Gastrocnemius medialis (tissue), 4 donors: ENCODE measurements at regions not wholly inside any gene's neighbourhood (a gene's known extent, or its start where the extent isn't known, plus 50 kb on each side); places are given as distances from the start of the nearest gene placed in this dataset.
A peak's percentile ranks its signal among the peaks of the same experiment; 100 is the strongest.

Experiments used
- ATAC-seq, 2 donors: fragments of 150-250 bp; one replicate each; pipeline ENCODE4 v1.9.1; 2016
- DNase-seq, 2 donors: peaks; one replicate each; pipeline ENCODE4 v3.0.0-alpha.2; 2019
- H3K27ac ChIP-seq, 4 donors: fragments of 200-600 bp; sonication (generic); 1 replicate in 1 of 4; 2 replicates in 3 of 4; pipeline ENCODE4 v1.5.1; 2016 to 2018; ENCODE audit warnings: mild to moderate bottlenecking in 2 of 4, moderate library complexity in 1 of 4
- H3K27me3 ChIP-seq, 3 donors: fragments of 200-600 bp; sonication (generic) in 2 of 3; 1 replicate in 1 of 3; 2 replicates in 2 of 3; pipeline versions ENCODE4 v1.5.1 to v1.6.0; 2016 to 2019; ENCODE audit warnings: mild to moderate bottlenecking in 1 of 3, moderate library complexity in 1 of 3
- H3K36me3 ChIP-seq, 2 donors: fragments of 200-600 bp; sonication (generic) in 1 of 2; one replicate each; pipeline ENCODE4 v1.5.1; 2017 to 2018
- H3K4me1 ChIP-seq, 2 donors: fragments of 200-600 bp; sonication (generic) in 1 of 2; one replicate each; pipeline ENCODE4 v1.5.1; 2016 to 2017; ENCODE audit warnings: mild to moderate bottlenecking in 2 of 2
- H3K4me3 ChIP-seq, 4 donors: fragments of 200-600 bp; sonication (generic) in 3 of 4; 1 replicate in 1 of 4; 2 replicates in 3 of 4; pipeline ENCODE4 v1.5.1; 2016 to 2019; ENCODE audit warnings: mild to moderate bottlenecking in 2 of 4
- H3K9me3 ChIP-seq, 3 donors: fragments of 200-600 bp; sonication (generic) in 2 of 3; 1 replicate in 1 of 3; 2 replicates in 2 of 3; pipeline ENCODE4 v1.5.1; 2016 to 2019
- CTCF ChIP-seq, 5 experiments: fragments of 450-650 bp in 3 of 5; fragments of 200-600 bp in 2 of 5; sonication (generic) in 2 of 5; IDR thresholded peaks in 4 of 5; conservative IDR thresholded peaks in 1 of 5; 1 replicate in 4 of 5; 2 replicates in 1 of 5; pipeline ENCODE4 v1.5.1; 2016 to 2019; ENCODE audit warnings: antibody characterized with exemption in 5 of 5, mild to moderate bottlenecking in 3 of 5, moderate library complexity in 3 of 5
- POLR2A ChIP-seq, 2 donors: fragments of 450-650 bp; IDR thresholded peaks; one replicate each; pipeline ENCODE4 v1.6.1; 2017; ENCODE audit warnings: antibody characterized with exemption in 2 of 2, mild to moderate bottlenecking in 2 of 2, moderate library complexity in 2 of 2
- in situ Hi-C, 4 donors: fragments of 200-750 bp; cut with MboI; loops; one replicate each; pipeline versions ENCODE4 v1.15.0 to v1.8.0; 2017; ENCODE audit warnings: low sequenced_read_pairs in 4 of 4
- intact Hi-C: fragments of 100-400 bp; cut with DNase I; formaldehyde crosslinking; loops from one replicate; pipeline ENCODE4 v1.15.1; 2023; ENCODE audit warnings: low total_unique reads

GRCh38 chr10:44192435-44192834 lies 192.5 kb downstream of the CXCL12 start:
- in situ Hi-C loops (no loop called here), intact Hi-C loops (no loop called here)
- DNase-seq, result no peak
- Histone ChIP-seq H3K4me1 (peaks cover 8 to 9% of the 10 kb centered on the region in 2 donors), H3K27ac (no peak overlapping the region), H3K4me3 (no peak overlapping the region), H3K36me3 (no peaks in the 10 kb centered on the region), H3K9me3 (no peaks in the 10 kb centered on the region), H3K27me3 (no peaks in the 10 kb centered on the region)
- no peak for TF ChIP-seq CTCF (IDR thresholded peaks at IDR 0.05 in 4 of 5, conservative IDR thresholded peaks at IDR 0.05 in 1 of 5)
- TF ChIP-seq POLR2A (IDR thresholded peaks at IDR 0.05), result no peak
- no peak for ATAC-seq

GRCh38 chr10:44190541-44190940 lies 194.4 kb downstream of the CXCL12 start:
- Histone ChIP-seq H3K27me3 (no peaks in the 10 kb centered on the region), H3K36me3 (no peaks in the 10 kb centered on the region), H3K4me3 (no peak overlapping the region), H3K9me3 (no peaks in the 10 kb centered on the region), H3K4me1 (peaks cover 0 to 3% of the 10 kb centered on the region in 2 donors), H3K27ac (no peak overlapping the region)
- intact Hi-C loops, result no loop called here
- in situ Hi-C loops, result no loop called here
- ATAC-seq (no peak), DNase-seq (no peak)
- no peak for TF ChIP-seq CTCF (IDR thresholded peaks at IDR 0.05 in 4 of 5, conservative IDR thresholded peaks at IDR 0.05 in 1 of 5)

GRCh38 chr10:44186821-44187220 lies 198.1 kb downstream of the CXCL12 start:
- no peaks in the 10 kb centered on the region for H3K4me1 ChIP-seq
- H3K4me3 ChIP-seq, result no peak overlapping the region
- H3K36me3 ChIP-seq, result no peaks in the 10 kb centered on the region
- TF ChIP-seq CTCF (IDR thresholded peaks at IDR 0.05 in 4 of 5, conservative IDR thresholded peaks at IDR 0.05 in 1 of 5), result no peak
- no peak overlapping the region for H3K27ac ChIP-seq
- no peak for ATAC-seq
- H3K9me3 ChIP-seq, result no peaks in the 10 kb centered on the region
- no peaks in the 10 kb centered on the region for H3K27me3 ChIP-seq
- DNase-seq, result no peak
- in situ Hi-C loops, result no loop called here
- intact Hi-C loops, result loop anchor here (10.0 kb wide), 1 partner anchor 62 kb away; no protein-coding TSS in a partner anchor

GRCh38 chr10:44186150-44186549 lies 198.7 kb downstream of the CXCL12 start:
- Histone ChIP-seq H3K27ac (no peak overlapping the region), H3K36me3 (no peaks in the 10 kb centered on the region), H3K4me3 (no peak overlapping the region), H3K27me3 (no peaks in the 10 kb centered on the region), H3K4me1 (no peaks in the 10 kb centered on the region), H3K9me3 (no peaks in the 10 kb centered on the region)
- DNase-seq (peak in 1 of 2 donors; percentile 23), ATAC-seq (peak; percentile 26 to 49)
- intact Hi-C loops, result loop anchor here (10.0 kb wide), 1 partner anchor 61 kb away; no protein-coding TSS in a partner anchor
- in situ Hi-C loops, result no loop called here
- no peak for TF ChIP-seq CTCF (IDR thresholded peaks at IDR 0.05 in 4 of 5, conservative IDR thresholded peaks at IDR 0.05 in 1 of 5)
- TF ChIP-seq POLR2A (IDR thresholded peaks at IDR 0.05), result no peak

- ATAC-seq, result no peak
- intact Hi-C loops (loop anchor here (10.0 kb wide), 1 partner anchor 60 kb away; no protein-coding TSS in a partner anchor), in situ Hi-C loops (no loop called here)
- H3K36me3 ChIP-seq, result no peaks in the 10 kb centered on the region
- no peak overlapping the region for H3K4me3 ChIP-seq
- no peaks in the 10 kb centered on the region for H3K9me3 ChIP-seq
- no peak for TF ChIP-seq POLR2A (IDR thresholded peaks at IDR 0.05)
- no peak for TF ChIP-seq CTCF (IDR thresholded peaks at IDR 0.05 in 4 of 5, conservative IDR thresholded peaks at IDR 0.05 in 1 of 5)
- H3K27ac ChIP-seq, result no peak overlapping the region
- DNase-seq, result no peak
- no peaks in the 10 kb centered on the region for H3K4me1 ChIP-seq
- no peaks in the 10 kb centered on the region for H3K27me3 ChIP-seq
Measured at GRCh38 chr10:44185315-44185666, 199.6 kb downstream of the CXCL12 start.
